LNCAP (cell line): ENCODE measurements at regions not wholly inside any gene's neighbourhood (a gene's known extent, or its start where the extent isn't known, plus 50 kb on each side); places are given as distances from the start of the nearest gene placed in this dataset.

Experiments used
- CTCF ChIP-seq: fragments of 450-650 bp; IDR thresholded peaks from 2 replicates; pipeline ENCODE4 v1.5.1; 2017; ENCODE audit warnings: mild to moderate bottlenecking

GRCh38 chr4:180058691-180059215 is 2184.4 kb upstream of the TENM3 start:
- TF ChIP-seq CTCF: no peak

GRCh38 chr4:180059216-180059881 is 2183.9 kb upstream of the TENM3 start:
- no peak for TF ChIP-seq CTCF

GRCh38 chr4:180060159-180060889 is 2182.9 kb upstream of the TENM3 start:
- no peak for TF ChIP-seq CTCF

GRCh38 chr4:180081072-180081471 is 2162.1 kb upstream of the TENM3 start:
- TF ChIP-seq CTCF: no peak

- no peak for TF ChIP-seq CTCF
These were observed 2158.6 kb upstream of the TENM3 start for GRCh38 chr4:180084561-180084960.

GRCh38 chr4:180086480-180087190 is 2156.6 kb upstream of the TENM3 start:
- TF ChIP-seq CTCF: no peak

GRCh38 chr4:180098586-180098985 is 2144.6 kb upstream of the TENM3 start:
- no peak for TF ChIP-seq CTCF
